ENCODE measurements at regions not wholly inside any gene's neighbourhood (a gene's known extent, or its start where the extent isn't known, plus 50 kb on each side); places are given as distances from the start of the nearest gene placed in this dataset.

DNA sequence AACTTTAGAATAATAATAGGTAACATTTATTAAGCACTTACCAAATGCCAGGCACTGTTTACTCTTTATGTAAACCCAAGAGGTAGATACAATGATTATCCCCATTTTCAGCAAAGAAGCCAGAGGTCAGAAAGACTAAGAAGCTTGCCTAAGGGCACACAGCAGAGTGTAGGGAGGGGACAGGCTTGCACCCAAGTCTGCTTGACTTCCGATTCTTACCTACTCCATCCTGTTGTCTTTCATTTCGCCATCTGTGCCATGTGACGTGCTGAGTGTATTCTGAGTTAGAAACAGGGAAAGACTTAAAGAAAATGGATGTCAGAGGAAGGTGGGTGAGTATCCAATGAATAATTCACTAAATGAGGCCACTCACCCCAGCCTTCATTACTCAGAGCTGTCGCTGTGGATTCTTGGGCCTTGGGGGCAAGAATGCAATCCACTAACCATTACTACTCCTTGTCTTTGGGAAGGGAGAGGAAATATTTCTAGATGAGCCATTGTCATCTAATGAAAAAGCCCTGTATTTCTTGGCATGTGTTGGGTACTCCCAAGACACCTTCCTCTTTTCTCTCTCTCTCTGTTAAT is 76.4 kb upstream of the BCL11A start:
- TF ChIP-seq, protein P1, sequence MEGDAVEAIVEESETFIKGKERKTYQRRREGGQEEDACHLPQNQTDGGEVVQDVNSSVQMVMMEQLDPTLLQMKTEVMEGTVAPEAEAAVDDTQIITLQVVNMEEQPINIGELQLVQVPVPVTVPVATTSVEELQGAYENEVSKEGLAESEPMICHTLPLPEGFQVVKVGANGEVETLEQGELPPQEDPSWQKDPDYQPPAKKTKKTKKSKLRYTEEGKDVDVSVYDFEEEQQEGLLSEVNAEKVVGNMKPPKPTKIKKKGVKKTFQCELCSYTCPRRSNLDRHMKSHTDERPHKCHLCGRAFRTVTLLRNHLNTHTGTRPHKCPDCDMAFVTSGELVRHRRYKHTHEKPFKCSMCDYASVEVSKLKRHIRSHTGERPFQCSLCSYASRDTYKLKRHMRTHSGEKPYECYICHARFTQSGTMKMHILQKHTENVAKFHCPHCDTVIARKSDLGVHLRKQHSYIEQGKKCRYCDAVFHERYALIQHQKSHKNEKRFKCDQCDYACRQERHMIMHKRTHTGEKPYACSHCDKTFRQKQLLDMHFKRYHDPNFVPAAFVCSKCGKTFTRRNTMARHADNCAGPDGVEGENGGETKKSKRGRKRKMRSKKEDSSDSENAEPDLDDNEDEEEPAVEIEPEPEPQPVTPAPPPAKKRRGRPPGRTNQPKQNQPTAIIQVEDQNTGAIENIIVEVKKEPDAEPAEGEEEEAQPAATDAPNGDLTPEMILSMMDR (IDR thresholded peaks at IDR 0.05), result no peak
- no peak for TF ChIP-seq POLR2A (IDR thresholded peaks at IDR 0.05)

Data from body of pancreas (tissue), 4 donors.